A673 (cell line): ENCODE measurements at regions not wholly inside any gene's neighbourhood (a gene's known extent, or its start where the extent isn't known, plus 50 kb on each side); places are given as distances from the start of the nearest gene placed in this dataset.

Experiments
- EZH2 ChIP-seq: fragments of 200-600 bp; sonication (generic); IDR thresholded peaks from 2 replicates; pipeline ENCODE4 v1.6.1; 2017; ENCODE audit warnings: borderline replicate concordance, low read depth, mild to moderate bottlenecking, mixed read lengths, antibody characterized with exemption, low read length; ENCODE audit not compliant: poor library complexity, severe bottlenecking
- TF ChIP-seq, protein P1 (sequence below): fragments of 300-800, 200-600 bp; sonication (generic); conservative IDR thresholded peaks from 2 replicates; pipeline ENCODE4 v1.5.1; 2017; ENCODE audit warnings: low read depth, mild to moderate bottlenecking, antibody characterized with exemption, low read length, moderate library complexity, mixed read lengths

DNA sequence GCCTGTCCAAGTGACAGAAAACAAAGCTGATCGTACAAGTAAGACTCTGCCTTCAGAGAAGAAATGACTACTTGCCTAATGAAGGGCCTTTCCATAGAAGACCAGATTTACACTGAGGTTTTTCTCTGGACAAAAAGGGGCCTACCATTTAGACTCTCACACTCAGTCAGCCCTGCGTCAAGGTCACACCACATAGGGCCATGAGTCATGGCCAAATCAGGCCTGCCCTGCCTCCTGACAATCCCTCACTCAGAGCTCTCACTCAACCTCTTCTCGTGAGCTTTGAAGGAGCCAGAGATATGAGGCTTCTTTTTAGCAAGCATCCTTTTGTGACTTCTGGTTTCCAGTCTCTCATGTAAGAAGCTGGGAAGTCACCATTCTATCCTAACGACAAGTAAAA lies 68.1 kb upstream of the NMNAT3 start:
- TF ChIP-seq, protein P1, sequence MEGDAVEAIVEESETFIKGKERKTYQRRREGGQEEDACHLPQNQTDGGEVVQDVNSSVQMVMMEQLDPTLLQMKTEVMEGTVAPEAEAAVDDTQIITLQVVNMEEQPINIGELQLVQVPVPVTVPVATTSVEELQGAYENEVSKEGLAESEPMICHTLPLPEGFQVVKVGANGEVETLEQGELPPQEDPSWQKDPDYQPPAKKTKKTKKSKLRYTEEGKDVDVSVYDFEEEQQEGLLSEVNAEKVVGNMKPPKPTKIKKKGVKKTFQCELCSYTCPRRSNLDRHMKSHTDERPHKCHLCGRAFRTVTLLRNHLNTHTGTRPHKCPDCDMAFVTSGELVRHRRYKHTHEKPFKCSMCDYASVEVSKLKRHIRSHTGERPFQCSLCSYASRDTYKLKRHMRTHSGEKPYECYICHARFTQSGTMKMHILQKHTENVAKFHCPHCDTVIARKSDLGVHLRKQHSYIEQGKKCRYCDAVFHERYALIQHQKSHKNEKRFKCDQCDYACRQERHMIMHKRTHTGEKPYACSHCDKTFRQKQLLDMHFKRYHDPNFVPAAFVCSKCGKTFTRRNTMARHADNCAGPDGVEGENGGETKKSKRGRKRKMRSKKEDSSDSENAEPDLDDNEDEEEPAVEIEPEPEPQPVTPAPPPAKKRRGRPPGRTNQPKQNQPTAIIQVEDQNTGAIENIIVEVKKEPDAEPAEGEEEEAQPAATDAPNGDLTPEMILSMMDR, result no peak
- no peak for TF ChIP-seq EZH2
